ENCODE measurements at regions not wholly inside any gene's neighbourhood (a gene's known extent, or its start where the extent isn't known, plus 50 kb on each side); places are given as distances from the start of the nearest gene placed in this dataset.
"Not testable (repeated sequence)": the region's sequence is repeated elsewhere in the genome, so short reads cannot be mapped to it uniquely, and the experiment has no call there.

DNA sequence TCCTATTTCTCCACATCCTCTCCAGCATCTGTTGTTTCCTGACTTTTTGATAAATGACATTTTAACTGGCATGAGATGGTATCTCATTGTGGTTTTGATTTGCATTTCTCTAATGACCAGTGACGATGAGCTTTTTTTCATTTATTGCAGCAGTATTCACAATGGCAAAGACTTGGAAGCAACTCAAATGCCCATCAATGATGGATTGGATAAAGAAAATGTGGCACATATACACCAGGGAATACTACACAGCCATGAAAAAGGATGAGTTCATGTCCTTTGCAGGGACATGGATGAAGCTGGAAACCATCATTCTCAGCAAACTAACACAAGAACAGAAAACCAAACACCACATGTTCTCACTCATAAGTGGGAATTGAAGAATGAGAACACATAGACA, 329.0 kb upstream of the DAB2 start:
- TF ChIP-seq, protein P1, sequence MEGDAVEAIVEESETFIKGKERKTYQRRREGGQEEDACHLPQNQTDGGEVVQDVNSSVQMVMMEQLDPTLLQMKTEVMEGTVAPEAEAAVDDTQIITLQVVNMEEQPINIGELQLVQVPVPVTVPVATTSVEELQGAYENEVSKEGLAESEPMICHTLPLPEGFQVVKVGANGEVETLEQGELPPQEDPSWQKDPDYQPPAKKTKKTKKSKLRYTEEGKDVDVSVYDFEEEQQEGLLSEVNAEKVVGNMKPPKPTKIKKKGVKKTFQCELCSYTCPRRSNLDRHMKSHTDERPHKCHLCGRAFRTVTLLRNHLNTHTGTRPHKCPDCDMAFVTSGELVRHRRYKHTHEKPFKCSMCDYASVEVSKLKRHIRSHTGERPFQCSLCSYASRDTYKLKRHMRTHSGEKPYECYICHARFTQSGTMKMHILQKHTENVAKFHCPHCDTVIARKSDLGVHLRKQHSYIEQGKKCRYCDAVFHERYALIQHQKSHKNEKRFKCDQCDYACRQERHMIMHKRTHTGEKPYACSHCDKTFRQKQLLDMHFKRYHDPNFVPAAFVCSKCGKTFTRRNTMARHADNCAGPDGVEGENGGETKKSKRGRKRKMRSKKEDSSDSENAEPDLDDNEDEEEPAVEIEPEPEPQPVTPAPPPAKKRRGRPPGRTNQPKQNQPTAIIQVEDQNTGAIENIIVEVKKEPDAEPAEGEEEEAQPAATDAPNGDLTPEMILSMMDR (IDR thresholded peaks at IDR 0.05) = not testable (repeated sequence)
- TF ChIP-seq POLR2A (IDR thresholded peaks at IDR 0.05) = not testable (repeated sequence)

Data from heart left ventricle (tissue), 13 donors.